HG03469 (cell line): ENCODE measurements at regions not wholly inside any gene's neighbourhood (a gene's known extent, or its start where the extent isn't known, plus 50 kb on each side); places are given as distances from the start of the nearest gene placed in this dataset.
"Not testable (repeated sequence)": the region's sequence is repeated elsewhere in the genome, so short reads cannot be mapped to it uniquely, and the experiment has no call there.

ENCODE experiments used
- ATAC-seq: cut with Tn5 transposase; IDR thresholded peaks from one replicate; pipeline ENCODE4 v1.9.1; 2021; ENCODE audit warnings: mild to moderate bottlenecking, moderate library complexity, moderate number of reproducible peaks; ENCODE audit not compliant: unreplicated experiment

GRCh38 chr2:236912326-236913120, 173.2 kb upstream of the COPS8 start:
- ATAC-seq = no peak

GRCh38 chr2:236915186-236915585, 170.5 kb upstream of the COPS8 start:
- ATAC-seq = no peak

- no peak for ATAC-seq
Measured at GRCh38 chr2:236915726-236916125, 170.0 kb upstream of the COPS8 start.

- ATAC-seq = no peak
Measured at GRCh38 chr2:236916181-236916580, 169.5 kb upstream of the COPS8 start.

- ATAC-seq = no peak
Measured at GRCh38 chr2:236916651-236917050, 169.0 kb upstream of the COPS8 start.

- ATAC-seq = no peak
Measured at GRCh38 chr2:236917164-236917563, 168.5 kb upstream of the COPS8 start.

GRCh38 chr2:236918545-236918944, 167.1 kb upstream of the COPS8 start:
- ATAC-seq = no peak

GRCh38 chr2:236919209-236919608, 166.5 kb upstream of the COPS8 start:
- no peak for ATAC-seq

- not testable (repeated sequence) for ATAC-seq
Measured at GRCh38 chr2:236919801-236920379, 165.8 kb upstream of the COPS8 start.

GRCh38 chr2:236922061-236922460, 163.6 kb upstream of the COPS8 start:
- ATAC-seq = no peak

- no peak for ATAC-seq
Measured at GRCh38 chr2:236928380-236929037, 157.2 kb upstream of the COPS8 start.

- ATAC-seq = no peak
Measured at GRCh38 chr2:236932831-236933361, 152.8 kb upstream of the COPS8 start.

- no peak for ATAC-seq
Measured at GRCh38 chr2:236934166-236934565, 151.5 kb upstream of the COPS8 start.

GRCh38 chr2:236934656-236935055, 151.0 kb upstream of the COPS8 start:
- no peak for ATAC-seq

GRCh38 chr2:236935083-236935482, 150.6 kb upstream of the COPS8 start:
- no peak for ATAC-seq

- no peak for ATAC-seq
Measured at GRCh38 chr2:236935631-236936445, 149.9 kb upstream of the COPS8 start.

- ATAC-seq = no peak
Measured at GRCh38 chr2:236936446-236936940, 149.2 kb upstream of the COPS8 start.

- ATAC-seq = no peak
Measured at GRCh38 chr2:236938126-236938525, 147.6 kb upstream of the COPS8 start.

- no peak for ATAC-seq
Measured at GRCh38 chr2:236939271-236939670, 146.4 kb upstream of the COPS8 start.

- no peak for ATAC-seq
Measured at GRCh38 chr2:236939721-236940231, 145.9 kb upstream of the COPS8 start.

GRCh38 chr2:236940497-236940896, 145.2 kb upstream of the COPS8 start:
- ATAC-seq = no peak
